GM21737 (cell line): ENCODE measurements at regions not wholly inside any gene's neighbourhood (a gene's known extent, or its start where the extent isn't known, plus 50 kb on each side); places are given as distances from the start of the nearest gene placed in this dataset.

Experiments used
- ATAC-seq: cut with Tn5 transposase; IDR thresholded peaks from one replicate; pipeline ENCODE4 v1.9.1; 2021; ENCODE audit warnings: mild to moderate bottlenecking, moderate library complexity; ENCODE audit not compliant: unreplicated experiment

DNA sequence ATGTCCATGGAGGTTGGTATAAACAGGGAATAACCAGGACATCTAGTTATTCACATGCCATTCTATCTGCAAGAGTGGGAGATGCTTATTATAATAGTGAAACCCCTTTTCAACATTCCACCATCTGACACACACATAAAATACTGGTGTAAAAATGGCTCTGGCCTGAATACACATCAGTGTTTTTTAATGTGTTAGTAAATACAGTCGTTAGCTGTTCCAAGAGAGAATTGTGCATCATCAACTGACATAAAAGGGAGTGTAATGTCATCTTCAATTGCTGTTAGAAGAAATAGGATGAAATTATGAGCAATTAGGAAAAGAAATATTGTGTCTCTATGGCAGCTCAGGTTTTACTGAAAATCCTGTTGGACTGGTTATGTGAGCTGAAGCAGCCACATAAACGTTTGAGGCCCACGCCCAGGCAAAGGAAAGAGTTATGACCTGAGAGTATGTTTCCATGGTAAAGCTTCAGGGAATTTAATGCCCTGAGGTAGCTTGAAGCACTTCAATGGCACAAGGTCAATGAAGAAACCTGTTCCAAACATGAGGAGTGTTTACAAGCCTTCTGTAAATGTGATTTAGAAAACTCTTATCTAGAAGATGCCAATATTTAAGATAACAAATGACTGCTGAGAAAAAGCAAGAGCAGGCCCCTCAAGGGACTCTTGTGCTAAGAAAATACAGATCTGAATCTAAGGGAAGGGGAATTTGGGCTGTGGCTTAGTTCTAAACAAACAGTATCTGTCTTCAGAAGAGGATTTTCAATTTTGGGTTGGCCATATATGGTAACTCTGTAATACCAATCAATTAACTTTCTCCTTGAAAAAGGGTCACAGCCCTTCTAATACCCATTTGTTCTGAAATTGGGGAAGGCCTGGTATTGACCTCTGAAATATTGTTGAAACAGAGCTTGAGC is 384.3 kb downstream of the SEC16B start:
- ATAC-seq = no peak

GRCh38 chr1:177573901-177574300 is 396.0 kb downstream of the SEC16B start:
- ATAC-seq = no peak

- ATAC-seq = no peak
Measured at GRCh38 chr1:177571485-177572076, 398.3 kb downstream of the SEC16B start.

GRCh38 chr1:177571076-177571475 is 398.8 kb downstream of the SEC16B start:
- ATAC-seq = no peak

- ATAC-seq = no peak
Measured at GRCh38 chr1:177569476-177569875, 398.7 kb downstream of the BRINP2 start.

DNA sequence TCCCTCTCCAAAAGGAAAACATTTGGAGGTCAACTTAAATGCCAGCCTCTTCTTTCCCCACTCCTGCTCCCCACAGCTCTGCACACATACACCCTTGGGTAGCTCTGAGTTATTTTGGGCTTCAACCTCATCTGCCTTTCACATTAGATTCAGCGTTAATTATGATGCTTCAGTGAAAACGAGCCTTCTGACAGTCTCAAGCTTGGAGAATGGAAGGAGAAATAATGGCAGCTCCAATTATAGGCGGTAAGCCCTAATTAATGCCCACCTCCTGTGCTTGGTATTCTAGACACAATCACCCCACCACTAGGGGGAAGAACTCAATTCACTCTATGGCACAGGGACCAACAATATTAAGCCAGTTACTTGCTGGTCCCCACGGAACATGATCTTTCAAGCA is 397.9 kb downstream of the BRINP2 start:
- ATAC-seq = no peak

DNA sequence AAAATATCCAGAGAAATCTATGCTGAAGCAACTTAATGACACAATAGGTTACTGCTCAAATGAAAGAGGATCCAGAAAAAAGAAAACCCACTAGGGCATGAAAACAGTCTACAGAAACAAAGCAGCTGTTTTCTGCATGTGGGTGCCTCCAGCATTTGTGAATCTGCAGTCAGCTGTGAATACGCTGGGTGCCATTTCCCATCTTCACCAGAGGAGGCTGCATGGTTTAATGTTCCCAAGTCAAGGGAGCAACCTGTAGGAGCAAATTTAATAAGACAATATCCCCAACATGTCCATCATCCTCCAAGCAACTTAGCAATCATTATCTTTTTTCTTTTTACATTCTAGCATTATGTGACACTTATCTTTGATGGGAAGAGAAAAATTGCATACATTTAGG is 396.6 kb downstream of the BRINP2 start:
- no peak for ATAC-seq

DNA sequence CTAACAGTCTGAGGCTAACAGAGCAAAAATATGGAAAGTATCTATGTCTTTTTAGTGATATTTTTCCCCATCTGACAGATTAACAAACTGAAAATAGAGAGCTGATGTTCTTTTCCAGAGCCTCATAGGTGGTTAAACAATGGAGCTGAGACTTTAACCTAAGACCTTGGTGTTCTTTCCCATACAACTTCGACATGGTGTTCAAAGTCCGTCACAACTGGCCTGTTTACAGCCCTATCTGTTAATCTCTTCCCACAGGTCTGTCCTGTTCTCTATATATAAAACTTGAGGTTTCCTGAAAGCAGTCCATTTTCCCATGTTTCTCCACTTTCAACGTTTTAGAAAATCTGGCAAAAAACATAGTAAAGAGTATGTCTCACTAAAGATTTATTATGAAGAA is 395.7 kb downstream of the BRINP2 start:
- no peak for ATAC-seq

DNA sequence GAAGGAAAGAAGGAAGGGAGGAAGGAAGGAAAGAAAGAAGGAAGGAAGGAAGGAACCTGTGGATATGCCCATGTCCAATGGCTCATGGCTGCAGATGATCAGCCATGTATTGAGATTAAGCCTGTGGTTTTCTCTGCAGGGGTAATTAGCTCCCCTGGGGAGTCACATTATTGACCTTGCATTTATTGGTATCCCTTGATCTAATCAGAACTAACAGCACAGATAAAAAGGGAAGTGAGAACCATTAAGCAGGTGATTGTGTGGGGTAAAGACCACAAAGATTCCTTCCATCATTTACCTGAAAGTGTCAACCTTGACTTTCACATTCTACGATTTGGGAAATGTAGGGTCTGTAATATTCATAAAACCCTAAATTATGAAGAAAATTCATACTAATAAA is 390.7 kb downstream of the BRINP2 start:
- ATAC-seq = no peak

DNA sequence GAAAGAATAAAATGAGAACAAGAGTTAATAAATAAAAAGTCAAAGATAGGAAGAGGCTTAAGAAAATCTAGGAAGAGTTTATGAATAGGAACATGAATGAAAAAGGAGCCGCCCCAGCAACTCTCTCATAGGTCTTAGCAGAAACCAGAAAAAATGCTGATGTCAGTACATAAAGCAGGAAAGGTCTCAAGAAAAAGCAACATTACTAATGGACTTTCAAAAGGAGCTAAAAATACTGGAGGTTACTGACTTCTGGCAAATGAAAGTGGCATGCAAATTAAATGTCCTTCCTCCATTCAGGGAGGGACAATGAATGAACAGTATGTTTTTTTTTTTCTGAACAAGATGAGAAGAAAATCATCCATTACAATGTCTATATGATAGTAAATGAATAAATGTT is 387.6 kb downstream of the BRINP2 start:
- ATAC-seq = no peak

DNA sequence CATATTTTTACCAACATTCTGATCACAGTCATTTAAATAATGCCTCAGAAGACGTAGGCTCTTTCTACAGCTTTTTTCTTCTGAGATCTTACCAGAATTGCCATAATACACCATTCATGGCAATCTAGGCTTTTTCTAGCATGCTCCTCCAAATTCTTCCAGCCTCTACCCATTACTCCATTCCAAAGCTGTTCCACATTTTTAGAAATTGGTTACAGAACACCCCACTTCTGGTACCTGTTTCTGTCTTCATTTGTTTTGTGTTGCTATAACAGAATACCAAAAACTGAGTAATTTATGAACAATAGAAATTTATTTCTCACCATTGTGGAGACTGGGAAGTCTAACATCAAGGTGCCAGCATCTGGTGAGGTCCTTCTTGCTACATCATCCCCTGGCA is 385.4 kb downstream of the BRINP2 start:
- no peak for ATAC-seq

DNA sequence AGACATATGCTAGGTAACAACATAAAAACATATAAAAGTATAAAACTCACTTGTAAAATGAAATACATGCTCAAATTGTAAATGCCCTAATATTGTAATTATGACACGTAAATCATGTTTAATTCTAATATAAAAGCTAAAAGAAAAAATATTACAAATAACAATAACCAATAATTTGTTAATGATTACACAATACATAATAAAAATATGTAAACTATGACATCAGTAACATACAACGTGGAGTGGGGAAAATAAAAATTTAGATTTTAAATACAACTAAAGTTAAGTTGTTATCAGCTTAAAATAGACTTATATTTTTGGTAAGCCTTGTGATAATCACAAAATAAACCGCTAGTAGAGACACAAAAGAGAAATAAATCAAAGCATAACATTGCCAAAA is 376.4 kb downstream of the BRINP2 start:
- no peak for ATAC-seq

DNA sequence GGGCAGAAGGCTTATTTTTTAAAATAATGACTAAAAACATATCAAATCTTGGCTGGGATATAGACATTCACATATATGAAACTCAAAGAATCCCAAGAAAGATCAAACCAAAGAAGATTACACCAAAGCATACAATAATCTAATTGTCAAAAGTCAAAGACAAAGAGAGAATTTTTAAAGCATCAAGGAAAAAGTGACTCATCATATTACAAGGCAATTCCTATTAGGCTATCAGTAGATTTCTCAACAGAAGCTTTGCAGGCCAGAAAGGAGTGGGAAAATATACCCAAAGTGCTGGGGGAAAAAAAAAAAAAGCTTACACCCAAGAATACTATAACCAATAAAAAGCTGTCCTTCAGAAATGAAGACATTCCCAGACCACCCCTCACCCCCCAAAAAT is 375.6 kb downstream of the BRINP2 start:
- ATAC-seq = no peak

DNA sequence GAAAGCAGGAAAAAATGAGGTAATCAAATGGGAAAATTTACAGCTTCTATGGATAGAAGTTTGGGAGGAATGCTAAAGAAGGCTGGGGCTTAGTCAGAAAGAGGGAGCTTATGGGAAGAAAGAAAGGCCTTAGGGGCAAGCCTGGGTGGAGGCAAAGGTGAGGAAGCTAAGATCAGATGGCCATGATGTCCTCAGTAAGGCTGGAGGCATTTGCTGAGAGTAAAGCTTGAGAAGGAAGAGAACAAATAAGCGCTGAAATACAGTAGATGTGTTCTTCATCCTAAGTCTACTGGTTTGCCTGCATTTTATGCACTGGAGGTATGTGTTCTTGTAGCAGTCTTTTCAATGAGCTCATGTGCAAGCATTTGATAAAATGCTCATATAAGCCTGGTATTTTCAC is 355.4 kb downstream of the BRINP2 start:
- ATAC-seq = no peak

- no peak for ATAC-seq
Measured at GRCh38 chr1:177525176-177525575, 354.4 kb downstream of the BRINP2 start.

DNA sequence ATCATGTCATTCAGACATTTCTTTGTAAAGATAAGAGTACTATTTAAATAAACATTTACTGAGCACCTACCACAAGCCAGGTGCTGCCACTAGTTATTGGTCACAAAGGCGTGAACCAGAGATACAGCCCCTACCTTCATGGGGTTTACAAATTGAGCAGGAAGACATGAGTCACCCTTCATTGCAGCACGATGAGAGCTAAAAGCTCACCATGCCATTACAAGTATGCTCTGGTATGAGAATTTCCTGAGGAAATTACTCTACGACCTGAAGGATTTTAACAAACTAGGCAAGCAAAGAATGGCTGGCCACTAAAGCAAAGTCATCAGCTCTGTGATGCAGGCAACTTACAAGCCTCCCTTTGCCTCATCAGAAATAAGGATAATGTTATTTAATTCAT is 346.8 kb downstream of the BRINP2 start:
- no peak for ATAC-seq

DNA sequence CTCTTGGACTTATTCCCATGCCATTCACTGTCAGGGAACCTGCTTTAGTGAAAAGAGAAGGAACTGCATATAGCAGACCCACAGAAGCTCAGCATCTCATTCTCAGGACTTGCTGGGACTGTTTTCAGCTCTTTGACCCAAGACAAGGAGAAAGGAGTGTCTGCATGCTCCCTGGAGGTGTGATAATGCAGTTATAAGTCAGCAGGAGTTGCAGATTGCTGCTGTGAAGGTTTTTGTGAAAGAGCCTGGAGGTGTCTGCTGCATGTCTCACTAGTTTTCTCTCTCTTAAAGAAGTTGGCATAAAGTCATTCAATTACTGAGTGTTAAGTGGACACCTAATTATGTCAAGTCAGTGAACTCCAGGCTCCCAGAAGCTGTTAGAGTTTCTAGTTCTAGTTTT is 343.4 kb downstream of the BRINP2 start:
- ATAC-seq = no peak

DNA sequence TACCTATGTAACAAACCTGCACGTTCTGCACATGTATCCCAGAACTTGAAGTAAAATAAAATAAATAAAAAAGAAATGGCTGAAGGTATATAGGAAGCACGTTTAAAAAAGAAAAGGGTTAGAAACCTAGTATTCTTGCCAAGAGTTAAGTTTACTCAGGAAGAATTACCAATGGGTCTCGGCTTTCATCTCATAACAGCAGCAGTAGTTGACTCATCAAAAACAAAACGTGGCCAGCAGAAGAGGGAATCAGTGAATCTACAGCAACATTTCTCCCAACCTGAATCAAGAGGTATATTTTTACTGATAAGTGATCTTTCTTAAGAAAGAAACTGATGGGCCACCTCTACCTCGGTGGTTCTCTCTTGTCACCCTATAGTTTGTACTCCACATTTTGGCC is 340.3 kb downstream of the BRINP2 start:
- no peak for ATAC-seq

- ATAC-seq = no peak
Measured at GRCh38 chr1:177505905-177506590, 335.3 kb downstream of the BRINP2 start.

- no peak for ATAC-seq
Measured at GRCh38 chr1:177495878-177496277, 325.1 kb downstream of the BRINP2 start.

DNA sequence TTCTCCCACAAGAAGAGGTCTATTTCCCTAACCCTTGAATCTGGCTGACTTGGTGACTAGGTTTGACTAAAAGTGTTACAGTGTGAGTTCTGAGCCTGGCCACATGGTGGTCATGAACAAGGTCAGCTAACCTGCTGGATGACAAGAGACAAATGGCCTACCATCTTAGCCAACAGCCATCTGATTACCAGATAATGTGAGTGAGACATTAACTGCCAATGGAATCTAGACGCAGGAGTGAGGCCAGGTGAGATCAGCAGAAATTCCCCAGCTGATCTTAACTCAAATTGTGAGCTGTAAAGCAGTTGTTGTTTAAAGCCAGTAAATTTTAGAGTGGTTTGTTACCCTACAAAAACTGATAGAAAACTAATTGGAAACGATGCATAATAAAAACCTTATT is 320.0 kb downstream of the BRINP2 start:
- ATAC-seq = no peak

- ATAC-seq = no peak
Measured at GRCh38 chr1:177490036-177490639, 319.4 kb downstream of the BRINP2 start.
